ENCODE measurements at regions not wholly inside any gene's neighbourhood (a gene's known extent, or its start where the extent isn't known, plus 50 kb on each side); places are given as distances from the start of the nearest gene placed in this dataset.
"Not testable (repeated sequence)": the region's sequence is repeated elsewhere in the genome, so short reads cannot be mapped to it uniquely, and the experiment has no call there.

DNA sequence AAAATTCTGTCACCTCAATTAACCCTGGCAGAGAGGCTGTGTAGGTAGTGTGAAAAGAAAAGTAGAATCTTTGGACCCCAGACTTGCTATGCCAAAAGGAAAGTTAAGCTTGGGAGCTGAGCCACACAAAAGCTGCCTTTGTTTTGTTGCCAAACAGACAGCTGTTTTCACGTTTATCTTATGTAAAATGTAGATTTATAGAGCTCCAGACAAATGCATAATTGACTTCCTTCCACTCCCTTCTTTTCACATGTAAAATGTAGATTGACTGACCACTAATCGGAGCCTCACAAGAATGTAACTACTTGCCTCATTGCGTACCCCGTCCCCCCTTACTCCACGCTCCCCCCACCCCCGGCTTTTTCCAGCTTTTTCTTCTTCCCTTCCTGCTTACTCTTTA is 2302.2 kb upstream of the RAG2 start (continued):
- TF ChIP-seq, protein P1, sequence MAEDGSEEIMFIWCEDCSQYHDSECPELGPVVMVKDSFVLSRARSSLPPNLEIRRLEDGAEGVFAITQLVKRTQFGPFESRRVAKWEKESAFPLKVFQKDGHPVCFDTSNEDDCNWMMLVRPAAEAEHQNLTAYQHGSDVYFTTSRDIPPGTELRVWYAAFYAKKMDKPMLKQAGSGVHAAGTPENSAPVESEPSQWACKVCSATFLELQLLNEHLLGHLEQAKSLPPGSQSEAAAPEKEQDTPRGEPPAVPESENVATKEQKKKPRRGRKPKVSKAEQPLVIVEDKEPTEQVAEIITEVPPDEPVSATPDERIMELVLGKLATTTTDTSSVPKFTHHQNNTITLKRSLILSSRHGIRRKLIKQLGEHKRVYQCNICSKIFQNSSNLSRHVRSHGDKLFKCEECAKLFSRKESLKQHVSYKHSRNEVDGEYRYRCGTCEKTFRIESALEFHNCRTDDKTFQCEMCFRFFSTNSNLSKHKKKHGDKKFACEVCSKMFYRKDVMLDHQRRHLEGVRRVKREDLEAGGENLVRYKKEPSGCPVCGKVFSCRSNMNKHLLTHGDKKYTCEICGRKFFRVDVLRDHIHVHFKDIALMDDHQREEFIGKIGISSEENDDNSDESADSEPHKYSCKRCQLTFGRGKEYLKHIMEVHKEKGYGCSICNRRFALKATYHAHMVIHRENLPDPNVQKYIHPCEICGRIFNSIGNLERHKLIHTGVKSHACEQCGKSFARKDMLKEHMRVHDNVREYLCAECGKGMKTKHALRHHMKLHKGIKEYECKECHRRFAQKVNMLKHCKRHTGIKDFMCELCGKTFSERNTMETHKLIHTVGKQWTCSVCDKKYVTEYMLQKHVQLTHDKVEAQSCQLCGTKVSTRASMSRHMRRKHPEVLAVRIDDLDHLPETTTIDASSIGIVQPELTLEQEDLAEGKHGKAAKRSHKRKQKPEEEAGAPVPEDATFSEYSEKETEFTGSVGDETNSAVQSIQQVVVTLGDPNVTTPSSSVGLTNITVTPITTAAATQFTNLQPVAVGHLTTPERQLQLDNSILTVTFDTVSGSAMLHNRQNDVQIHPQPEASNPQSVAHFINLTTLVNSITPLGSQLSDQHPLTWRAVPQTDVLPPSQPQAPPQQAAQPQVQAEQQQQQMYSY (CRISPR knock-in tag; IDR thresholded peaks at IDR 0.05): no peak
- TF ChIP-seq, protein P2, sequence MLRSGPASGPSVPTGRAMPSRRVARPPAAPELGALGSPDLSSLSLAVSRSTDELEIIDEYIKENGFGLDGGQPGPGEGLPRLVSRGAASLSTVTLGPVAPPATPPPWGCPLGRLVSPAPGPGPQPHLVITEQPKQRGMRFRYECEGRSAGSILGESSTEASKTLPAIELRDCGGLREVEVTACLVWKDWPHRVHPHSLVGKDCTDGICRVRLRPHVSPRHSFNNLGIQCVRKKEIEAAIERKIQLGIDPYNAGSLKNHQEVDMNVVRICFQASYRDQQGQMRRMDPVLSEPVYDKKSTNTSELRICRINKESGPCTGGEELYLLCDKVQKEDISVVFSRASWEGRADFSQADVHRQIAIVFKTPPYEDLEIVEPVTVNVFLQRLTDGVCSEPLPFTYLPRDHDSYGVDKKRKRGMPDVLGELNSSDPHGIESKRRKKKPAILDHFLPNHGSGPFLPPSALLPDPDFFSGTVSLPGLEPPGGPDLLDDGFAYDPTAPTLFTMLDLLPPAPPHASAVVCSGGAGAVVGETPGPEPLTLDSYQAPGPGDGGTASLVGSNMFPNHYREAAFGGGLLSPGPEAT (IDR thresholded peaks at IDR 0.05; ENCODE audit: low read depth): no peak
- no peak for TF ChIP-seq TBL1XR1 (IDR thresholded peaks at IDR 0.05; ENCODE audit: low read depth, low read length)

DNA sequence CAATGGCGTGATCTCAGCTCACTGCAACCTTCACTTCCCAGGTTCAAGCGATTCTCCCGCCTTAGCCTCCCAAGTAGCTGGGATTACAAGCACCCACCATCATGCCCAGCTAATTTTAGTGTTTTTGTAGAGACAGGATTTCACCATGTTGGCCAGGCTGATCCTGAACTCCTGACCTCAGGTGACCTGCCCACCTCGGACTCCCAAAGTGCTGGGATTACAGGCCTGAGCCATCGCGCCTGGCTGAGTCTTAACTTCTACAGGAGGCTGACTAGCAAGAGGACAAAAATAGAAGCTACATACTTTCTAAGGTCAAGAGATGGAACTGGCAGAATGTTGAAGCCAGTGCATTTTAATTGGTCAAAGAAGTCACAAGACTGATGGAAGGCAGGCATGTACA is 2296.2 kb upstream of the RAG2 start:
- H3K27ac ChIP-seq (ENCODE audit: control insufficient read depth, insufficient read depth); in situ Hi-C loops (cut with MboI); H3K4me3 ChIP-seq; H3K9me3 ChIP-seq (replicated peaks; ENCODE audit: control insufficient read depth, insufficient read depth, low read length); SMC1A ChIA-PET (ENCODE audit: uncharacterized antibody, unreplicated experiment); H3K4me1 ChIP-seq (ENCODE audit: control insufficient read depth, insufficient read depth, low read length); intact Hi-C loops (cut with micrococcal nuclease; ENCODE audit: unreplicated experiment); H3K27me3 ChIP-seq (replicated peaks in 1 of 2; ENCODE audit: control insufficient read depth in 2 of 2, insufficient read depth in 2 of 2, low read length in 1 of 2); ATAC-seq; H4K20me1 ChIP-seq (ENCODE audit: control insufficient read depth, insufficient read depth); H3K79me2 ChIP-seq (ENCODE audit: control insufficient read depth, insufficient read depth, low read length); FAIRE-seq; H2AFZ ChIP-seq (ENCODE audit: control insufficient read depth, low read depth, low read length); CTCF ChIA-PET; H3K4me2 ChIP-seq (ENCODE audit: control insufficient read depth, insufficient read depth); POLR2A ChIA-PET; BruUV-seq (replicated peaks); RAD21 ChIA-PET (ENCODE audit: unreplicated experiment); H3K9ac ChIP-seq (ENCODE audit: control insufficient read depth, insufficient read depth, low read length); DNase-seq (ENCODE audit: low read depth, low spot score); H3K36me3 ChIP-seq (ENCODE audit: control insufficient read depth in 2 of 2, insufficient read depth in 2 of 2, low read length in 1 of 2): not testable (repeated sequence)
- WGBS (ENCODE audit: insufficient coverage, insufficient replicate concordance, low lambda C conversion rate, missing lambda C conversion rate): 58% methylated on average over 6 of the region's 6 CpGs

Measured in GM12878 (cell line).